Spleen (tissue), 7 donors: ENCODE measurements at regions not wholly inside any gene's neighbourhood (a gene's known extent, or its start where the extent isn't known, plus 50 kb on each side); places are given as distances from the start of the nearest gene placed in this dataset.

Experiments
- CTCF ChIP-seq, 11 experiments: fragments of 200-600 bp in 7 of 11; fragments of 450-650 bp in 4 of 11; sonication (generic) in 4 of 11; IDR thresholded peaks in 8 of 11; conservative IDR thresholded peaks in 3 of 11; 1 replicate in 7 of 11; 2 replicates in 4 of 11; pipeline versions ENCODE4 v1.4.0 to v1.8.0; 2016 to 2021; ENCODE audit warnings: antibody characterized with exemption in 11 of 11, inconsistent platforms in 4 of 11, mild to moderate bottlenecking in 1 of 11
- POLR2A ChIP-seq, 3 donors: fragments of 450-650 bp; IDR thresholded peaks; one replicate each; pipeline ENCODE4 v1.5.1; 2017; ENCODE audit warnings: antibody characterized with exemption in 3 of 3, mild to moderate bottlenecking in 1 of 3
- donor health status: DM: no; HTN: no; CAD: no; lungs with moderate emphysema.
- donor health status: DM: no; HTN: no; CAD: no.
- donor health status: DM: no; HTN: no; CAD: no.

- TF ChIP-seq CTCF (IDR thresholded peaks at IDR 0.05 in 8 of 11, conservative IDR thresholded peaks at IDR 0.05 in 3 of 11) = no peak
- no peak for TF ChIP-seq POLR2A (IDR thresholded peaks at IDR 0.05)
These were observed 201.4 kb upstream of the DDX18 start for GRCh38 chr2:117613101-117613500.
